ENCODE measurements at regions not wholly inside any gene's neighbourhood (a gene's known extent, or its start where the extent isn't known, plus 50 kb on each side); places are given as distances from the start of the nearest gene placed in this dataset.

DNA sequence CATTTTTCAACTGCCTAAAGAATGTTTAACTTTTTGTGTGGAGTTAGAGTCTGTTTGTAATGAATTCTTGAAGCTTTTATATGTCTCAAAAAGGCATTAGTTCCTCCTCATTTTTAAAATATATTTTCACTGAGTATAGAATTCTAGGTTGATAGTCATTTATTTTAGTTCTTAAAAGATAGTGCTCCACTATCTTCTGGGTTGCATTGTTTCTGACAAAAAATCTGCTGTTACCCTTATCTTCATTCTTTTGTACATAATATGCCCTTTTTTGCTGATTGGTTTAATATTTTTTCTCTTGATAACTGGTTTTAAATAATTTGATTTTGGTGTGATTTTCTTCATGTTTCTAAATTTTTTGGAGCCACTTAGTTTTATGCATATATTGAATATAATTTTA is 754.7 kb upstream of the GYPC start:
- H3K4me1 Mint-ChIP-seq, result no peaks in the 10 kb centered on the region
- H3K27me3 Mint-ChIP-seq (ENCODE audit: insufficient read depth, low read depth, poor library complexity), result no peaks in the 10 kb centered on the region
- Histone ChIP-seq H3K4me1 (ENCODE audit: insufficient read depth) (no peaks in the 10 kb centered on the region), H3K36me3 (ENCODE audit: insufficient read depth) (peaks cover 3% of the 10 kb centered on the region; the same call in 1 of the 2 replicates), H3K27me3 (ENCODE audit: insufficient read depth) (no peaks in the 10 kb centered on the region), H3K4me3 (no peak overlapping the region), H3F3A (replicated peaks; ENCODE audit: low read depth) (no peaks in the 10 kb centered on the region), H3K9me2 (ENCODE audit: insufficient read depth) (no peaks in the 10 kb centered on the region), H2AFZ (no peak overlapping the region), H4K20me1 (replicated peaks; ENCODE audit: insufficient read depth) (no peaks in the 10 kb centered on the region), H3K79me2 (replicated peaks; ENCODE audit: insufficient read depth) (no peaks in the 10 kb centered on the region), H3K4me2 (no peak overlapping the region), H3K27ac (ENCODE audit: low read depth) (no peak overlapping the region)
- DNase-seq (ENCODE audit: low spot score) (no peak), ATAC-seq (no peak)
- H3K36me3 Mint-ChIP-seq (ENCODE audit: low read depth), result peaks cover 31% of the 10 kb centered on the region
- no peak overlapping the region for H3K27ac Mint-ChIP-seq
- peaks cover 50% of the 10 kb centered on the region for H3K9me3 Mint-ChIP-seq
- H3K4me3 Mint-ChIP-seq, result no peak overlapping the region
- TF ChIP-seq NANOG (IDR thresholded peaks at IDR 0.05; ENCODE audit: borderline replicate concordance) (no peak), STAT1 (IDR thresholded peaks at IDR 0.05; ENCODE audit: unreplicated experiment) (no peak), ETS1 (IDR thresholded peaks at IDR 0.05) (no peak), JUNB (IDR thresholded peaks at IDR 0.05; ENCODE audit: unreplicated experiment) (no peak), POLR2AphosphoS5 (IDR thresholded peaks at IDR 0.05; ENCODE audit: low read depth) (no peak), ZNF331 (CRISPR knock-in tag; IDR thresholded peaks at IDR 0.05; ENCODE audit: low read depth) (no peak), ZNF114 (CRISPR knock-in tag; IDR thresholded peaks at IDR 0.05) (no peak), CREB1 (CRISPR knock-in tag; IDR thresholded peaks at IDR 0.05; ENCODE audit: low read depth) (no peak)
- TF ChIP-seq, protein P1, sequence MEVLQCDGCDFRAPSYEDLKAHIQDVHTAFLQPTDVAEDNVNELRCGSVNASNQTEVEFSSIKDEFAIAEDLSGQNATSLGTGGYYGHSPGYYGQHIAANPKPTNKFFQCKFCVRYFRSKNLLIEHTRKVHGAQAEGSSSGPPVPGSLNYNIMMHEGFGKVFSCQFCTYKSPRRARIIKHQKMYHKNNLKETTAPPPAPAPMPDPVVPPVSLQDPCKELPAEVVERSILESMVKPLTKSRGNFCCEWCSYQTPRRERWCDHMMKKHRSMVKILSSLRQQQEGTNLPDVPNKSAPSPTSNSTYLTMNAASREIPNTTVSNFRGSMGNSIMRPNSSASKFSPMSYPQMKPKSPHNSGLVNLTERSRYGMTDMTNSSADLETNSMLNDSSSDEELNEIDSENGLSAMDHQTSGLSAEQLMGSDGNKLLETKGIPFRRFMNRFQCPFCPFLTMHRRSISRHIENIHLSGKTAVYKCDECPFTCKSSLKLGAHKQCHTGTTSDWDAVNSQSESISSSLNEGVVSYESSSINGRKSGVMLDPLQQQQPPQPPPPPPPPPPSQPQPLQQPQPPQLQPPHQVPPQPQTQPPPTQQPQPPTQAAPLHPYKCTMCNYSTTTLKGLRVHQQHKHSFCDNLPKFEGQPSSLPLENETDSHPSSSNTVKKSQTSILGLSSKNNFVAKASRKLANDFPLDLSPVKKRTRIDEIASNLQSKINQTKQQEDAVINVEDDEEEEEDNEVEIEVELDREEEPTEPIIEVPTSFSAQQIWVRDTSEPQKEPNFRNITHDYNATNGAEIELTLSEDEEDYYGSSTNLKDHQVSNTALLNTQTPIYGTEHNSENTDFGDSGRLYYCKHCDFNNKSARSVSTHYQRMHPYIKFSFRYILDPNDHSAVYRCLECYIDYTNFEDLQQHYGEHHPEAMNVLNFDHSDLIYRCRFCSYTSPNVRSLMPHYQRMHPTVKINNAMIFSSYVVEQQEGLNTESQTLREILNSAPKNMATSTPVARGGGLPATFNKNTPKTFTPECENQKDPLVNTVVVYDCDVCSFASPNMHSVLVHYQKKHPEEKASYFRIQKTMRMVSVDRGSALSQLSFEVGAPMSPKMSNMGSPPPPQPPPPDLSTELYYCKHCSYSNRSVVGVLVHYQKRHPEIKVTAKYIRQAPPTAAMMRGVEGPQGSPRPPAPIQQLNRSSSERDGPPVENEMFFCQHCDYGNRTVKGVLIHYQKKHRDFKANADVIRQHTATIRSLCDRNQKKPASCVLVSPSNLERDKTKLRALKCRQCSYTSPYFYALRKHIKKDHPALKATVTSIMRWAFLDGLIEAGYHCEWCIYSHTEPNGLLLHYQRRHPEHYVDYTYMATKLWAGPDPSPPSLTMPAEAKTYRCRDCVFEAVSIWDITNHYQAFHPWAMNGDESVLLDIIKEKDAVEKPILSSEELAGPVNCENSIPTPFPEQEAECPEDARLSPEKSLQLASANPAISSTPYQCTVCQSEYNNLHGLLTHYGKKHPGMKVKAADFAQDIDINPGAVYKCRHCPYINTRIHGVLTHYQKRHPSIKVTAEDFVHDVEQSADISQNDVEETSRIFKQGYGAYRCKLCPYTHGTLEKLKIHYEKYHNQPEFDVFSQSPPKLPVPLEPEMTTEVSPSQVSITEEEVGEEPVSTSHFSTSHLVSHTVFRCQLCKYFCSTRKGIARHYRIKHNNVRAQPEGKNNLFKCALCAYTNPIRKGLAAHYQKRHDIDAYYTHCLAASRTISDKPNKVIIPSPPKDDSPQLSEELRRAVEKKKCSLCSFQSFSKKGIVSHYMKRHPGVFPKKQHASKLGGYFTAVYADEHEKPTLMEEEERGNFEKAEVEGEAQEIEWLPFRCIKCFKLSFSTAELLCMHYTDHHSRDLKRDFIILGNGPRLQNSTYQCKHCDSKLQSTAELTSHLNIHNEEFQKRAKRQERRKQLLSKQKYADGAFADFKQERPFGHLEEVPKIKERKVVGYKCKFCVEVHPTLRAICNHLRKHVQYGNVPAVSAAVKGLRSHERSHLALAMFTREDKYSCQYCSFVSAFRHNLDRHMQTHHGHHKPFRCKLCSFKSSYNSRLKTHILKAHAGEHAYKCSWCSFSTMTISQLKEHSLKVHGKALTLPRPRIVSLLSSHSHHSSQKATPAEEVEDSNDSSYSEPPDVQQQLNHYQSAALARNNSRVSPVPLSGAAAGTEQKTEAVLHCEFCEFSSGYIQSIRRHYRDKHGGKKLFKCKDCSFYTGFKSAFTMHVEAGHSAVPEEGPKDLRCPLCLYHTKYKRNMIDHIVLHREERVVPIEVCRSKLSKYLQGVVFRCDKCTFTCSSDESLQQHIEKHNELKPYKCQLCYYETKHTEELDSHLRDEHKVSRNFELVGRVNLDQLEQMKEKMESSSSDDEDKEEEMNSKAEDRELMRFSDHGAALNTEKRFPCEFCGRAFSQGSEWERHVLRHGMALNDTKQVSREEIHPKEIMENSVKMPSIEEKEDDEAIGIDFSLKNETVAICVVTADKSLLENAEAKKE (CRISPR knock-in tag; IDR thresholded peaks at IDR 0.05), result no peak
- TF ChIP-seq, protein P2, sequence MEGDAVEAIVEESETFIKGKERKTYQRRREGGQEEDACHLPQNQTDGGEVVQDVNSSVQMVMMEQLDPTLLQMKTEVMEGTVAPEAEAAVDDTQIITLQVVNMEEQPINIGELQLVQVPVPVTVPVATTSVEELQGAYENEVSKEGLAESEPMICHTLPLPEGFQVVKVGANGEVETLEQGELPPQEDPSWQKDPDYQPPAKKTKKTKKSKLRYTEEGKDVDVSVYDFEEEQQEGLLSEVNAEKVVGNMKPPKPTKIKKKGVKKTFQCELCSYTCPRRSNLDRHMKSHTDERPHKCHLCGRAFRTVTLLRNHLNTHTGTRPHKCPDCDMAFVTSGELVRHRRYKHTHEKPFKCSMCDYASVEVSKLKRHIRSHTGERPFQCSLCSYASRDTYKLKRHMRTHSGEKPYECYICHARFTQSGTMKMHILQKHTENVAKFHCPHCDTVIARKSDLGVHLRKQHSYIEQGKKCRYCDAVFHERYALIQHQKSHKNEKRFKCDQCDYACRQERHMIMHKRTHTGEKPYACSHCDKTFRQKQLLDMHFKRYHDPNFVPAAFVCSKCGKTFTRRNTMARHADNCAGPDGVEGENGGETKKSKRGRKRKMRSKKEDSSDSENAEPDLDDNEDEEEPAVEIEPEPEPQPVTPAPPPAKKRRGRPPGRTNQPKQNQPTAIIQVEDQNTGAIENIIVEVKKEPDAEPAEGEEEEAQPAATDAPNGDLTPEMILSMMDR (conservative IDR thresholded peaks at IDR 0.05; ENCODE audit: low read depth in 2 of 2), result no peak
